Neural cell (in vitro differentiated cells): ENCODE measurements at regions not wholly inside any gene's neighbourhood (a gene's known extent, or its start where the extent isn't known, plus 50 kb on each side); places are given as distances from the start of the nearest gene placed in this dataset.

ENCODE experiments used
- H2AFZ ChIP-seq: fragments of 200-600, 300-800 bp; sonication (generic), shearing (Covaris generic); 2 replicates; pipeline ENCODE4 v1.6.0; 2014; ENCODE audit warnings: low read depth, mild to moderate bottlenecking, antibody characterized with exemption, low read length, moderate library complexity
- H3F3A ChIP-seq: fragments of 200-600 bp; shearing (Covaris generic); 2 replicates; pipeline ENCODE4 v1.6.1; 2016; ENCODE audit warnings: mild to moderate bottlenecking, moderate library complexity, mixed read lengths, antibody characterized with exemption, low read length; ENCODE audit not compliant: insufficient read depth, poor library complexity, severe bottlenecking
- H3K27ac ChIP-seq: fragments of 200-600, 300-800 bp; sonication (generic), shearing (Covaris generic); 2 replicates; pipeline ENCODE4 v1.5.1; 2014; ENCODE audit warnings: mild to moderate bottlenecking, low read length, moderate library complexity
- H3K27me3 ChIP-seq: fragments of 300-800, 200-600 bp; sonication (generic), shearing (Covaris generic); 2 replicates; pipeline ENCODE4 v1.6.0; 2014; ENCODE audit warnings: mild to moderate bottlenecking, low read depth, low read length, moderate library complexity; ENCODE audit not compliant: insufficient read depth
- H3K36me3 ChIP-seq: fragments of 300-800, 200-600 bp; sonication (generic), shearing (Covaris generic); 2 replicates; pipeline ENCODE4 v1.5.1; 2014; ENCODE audit warnings: mild to moderate bottlenecking, antibody characterized with exemption, low read length, moderate library complexity; ENCODE audit not compliant: insufficient read depth
- H3K4me2 ChIP-seq: fragments of 300-800, 200-600 bp; sonication (generic), shearing (Covaris generic); 2 replicates; pipeline ENCODE4 v1.6.0; 2014; ENCODE audit warnings: mild to moderate bottlenecking, low read length
- H3K4me3 ChIP-seq: fragments of 300-800, 200-600 bp; sonication (generic), shearing (Covaris generic); 2 replicates; pipeline ENCODE4 v1.5.1; 2014; ENCODE audit warnings: mild to moderate bottlenecking, low read length, moderate library complexity
- H3K79me2 ChIP-seq: fragments of 200-600 bp; shearing (Covaris generic); replicated peaks from 2 replicates; pipeline ENCODE4 v1.6.0; 2014; ENCODE audit warnings: mild to moderate bottlenecking, low read length, moderate library complexity; ENCODE audit not compliant: insufficient read depth
- H3K9ac ChIP-seq: fragments of 300-800, 200-600 bp; sonication (generic), shearing (Covaris generic); 2 replicates; pipeline ENCODE4 v1.6.1; 2016; ENCODE audit warnings: mild to moderate bottlenecking, low read length, mixed read lengths
- H3K9me2 ChIP-seq: fragments of 200-600 bp; shearing (Covaris generic); 2 replicates; pipeline ENCODE4 v1.6.1; 2016; ENCODE audit warnings: mild to moderate bottlenecking, low read length, mixed read lengths; ENCODE audit not compliant: insufficient read depth
- H3K9me3 ChIP-seq: fragments of 200-600, 300-800 bp; sonication (generic), shearing (Covaris generic); 2 replicates; pipeline ENCODE4 v1.6.1; 2016; ENCODE audit warnings: mild to moderate bottlenecking, mixed run types, low read length, moderate library complexity, mixed read lengths
- H4K20me1 ChIP-seq: fragments of 200-600 bp; shearing (Covaris generic); 2 replicates; pipeline ENCODE4 v1.6.1; 2016; ENCODE audit warnings: mild to moderate bottlenecking, mixed run types; ENCODE audit not compliant: insufficient read depth
- EP300 ChIP-seq: fragments of 450-650 bp; conservative IDR thresholded peaks from 2 replicates; pipeline ENCODE4 v1.6.1; 2014; ENCODE audit warnings: antibody characterized with exemption, mild to moderate bottlenecking, moderate library complexity; ENCODE audit not compliant: poor library complexity, severe bottlenecking
- EZH2 ChIP-seq: fragments of 200-600, 300-800 bp; shearing (Covaris generic), sonication (generic); IDR thresholded peaks from 2 replicates; pipeline ENCODE4 v1.6.1; 2014; ENCODE audit warnings: antibody characterized with exemption, low read length, borderline replicate concordance, mild to moderate bottlenecking; ENCODE audit not compliant: insufficient read depth, poor library complexity, severe bottlenecking
- MXI1 ChIP-seq: fragments of 450-650 bp; conservative IDR thresholded peaks from 2 replicates; pipeline ENCODE4 v1.6.1; 2014; ENCODE audit warnings: antibody characterized with exemption, mild to moderate bottlenecking; ENCODE audit not compliant: poor library complexity, severe bottlenecking
- POLR2AphosphoS5 ChIP-seq: IDR thresholded peaks from 2 replicates; pipeline ENCODE4 v1.6.1; 2012
- RAD21 ChIP-seq: fragments of 450-650 bp; conservative IDR thresholded peaks from 2 replicates; pipeline ENCODE4 v1.6.1; 2014; ENCODE audit warnings: antibody characterized with exemption, mild to moderate bottlenecking, moderate library complexity
- SMC3 ChIP-seq: fragments of 450-650 bp; conservative IDR thresholded peaks from 2 replicates; pipeline ENCODE4 v1.6.1; 2014; ENCODE audit warnings: antibody characterized with exemption, mild to moderate bottlenecking, moderate library complexity; ENCODE audit not compliant: poor library complexity
- TAF1 ChIP-seq: IDR thresholded peaks from 2 replicates; pipeline ENCODE4 v1.6.1; 2012; ENCODE audit warnings: low read depth
- TF ChIP-seq, protein P1 (sequence below): IDR thresholded peaks from 2 replicates; pipeline ENCODE4 v1.6.1; 2012; ENCODE audit warnings: borderline replicate concordance
- TF ChIP-seq, protein P2 (sequence below): fragments of 450-650 bp; IDR thresholded peaks from 2 replicates; pipeline ENCODE4 v1.5.1; 2014; ENCODE audit warnings: antibody characterized with exemption, mild to moderate bottlenecking, moderate library complexity; ENCODE audit not compliant: poor library complexity, severe bottlenecking

- H2AFZ ChIP-seq: no peak overlapping the region
- no peaks in the 10 kb centered on the region for H4K20me1 ChIP-seq
- H3K9me2 ChIP-seq: no peaks in the 10 kb centered on the region
- H3K4me3 ChIP-seq: no peak overlapping the region
- H3K36me3 ChIP-seq: no peaks in the 10 kb centered on the region
- TF ChIP-seq TAF1 (no peak), EZH2 (no peak), EP300 (no peak), MXI1 (no peak), RAD21 (no peak), POLR2AphosphoS5 (no peak), SMC3 (no peak)
- TF ChIP-seq, protein P1, sequence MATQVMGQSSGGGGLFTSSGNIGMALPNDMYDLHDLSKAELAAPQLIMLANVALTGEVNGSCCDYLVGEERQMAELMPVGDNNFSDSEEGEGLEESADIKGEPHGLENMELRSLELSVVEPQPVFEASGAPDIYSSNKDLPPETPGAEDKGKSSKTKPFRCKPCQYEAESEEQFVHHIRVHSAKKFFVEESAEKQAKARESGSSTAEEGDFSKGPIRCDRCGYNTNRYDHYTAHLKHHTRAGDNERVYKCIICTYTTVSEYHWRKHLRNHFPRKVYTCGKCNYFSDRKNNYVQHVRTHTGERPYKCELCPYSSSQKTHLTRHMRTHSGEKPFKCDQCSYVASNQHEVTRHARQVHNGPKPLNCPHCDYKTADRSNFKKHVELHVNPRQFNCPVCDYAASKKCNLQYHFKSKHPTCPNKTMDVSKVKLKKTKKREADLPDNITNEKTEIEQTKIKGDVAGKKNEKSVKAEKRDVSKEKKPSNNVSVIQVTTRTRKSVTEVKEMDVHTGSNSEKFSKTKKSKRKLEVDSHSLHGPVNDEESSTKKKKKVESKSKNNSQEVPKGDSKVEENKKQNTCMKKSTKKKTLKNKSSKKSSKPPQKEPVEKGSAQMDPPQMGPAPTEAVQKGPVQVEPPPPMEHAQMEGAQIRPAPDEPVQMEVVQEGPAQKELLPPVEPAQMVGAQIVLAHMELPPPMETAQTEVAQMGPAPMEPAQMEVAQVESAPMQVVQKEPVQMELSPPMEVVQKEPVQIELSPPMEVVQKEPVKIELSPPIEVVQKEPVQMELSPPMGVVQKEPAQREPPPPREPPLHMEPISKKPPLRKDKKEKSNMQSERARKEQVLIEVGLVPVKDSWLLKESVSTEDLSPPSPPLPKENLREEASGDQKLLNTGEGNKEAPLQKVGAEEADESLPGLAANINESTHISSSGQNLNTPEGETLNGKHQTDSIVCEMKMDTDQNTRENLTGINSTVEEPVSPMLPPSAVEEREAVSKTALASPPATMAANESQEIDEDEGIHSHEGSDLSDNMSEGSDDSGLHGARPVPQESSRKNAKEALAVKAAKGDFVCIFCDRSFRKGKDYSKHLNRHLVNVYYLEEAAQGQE: no peak
- TF ChIP-seq, protein P2, sequence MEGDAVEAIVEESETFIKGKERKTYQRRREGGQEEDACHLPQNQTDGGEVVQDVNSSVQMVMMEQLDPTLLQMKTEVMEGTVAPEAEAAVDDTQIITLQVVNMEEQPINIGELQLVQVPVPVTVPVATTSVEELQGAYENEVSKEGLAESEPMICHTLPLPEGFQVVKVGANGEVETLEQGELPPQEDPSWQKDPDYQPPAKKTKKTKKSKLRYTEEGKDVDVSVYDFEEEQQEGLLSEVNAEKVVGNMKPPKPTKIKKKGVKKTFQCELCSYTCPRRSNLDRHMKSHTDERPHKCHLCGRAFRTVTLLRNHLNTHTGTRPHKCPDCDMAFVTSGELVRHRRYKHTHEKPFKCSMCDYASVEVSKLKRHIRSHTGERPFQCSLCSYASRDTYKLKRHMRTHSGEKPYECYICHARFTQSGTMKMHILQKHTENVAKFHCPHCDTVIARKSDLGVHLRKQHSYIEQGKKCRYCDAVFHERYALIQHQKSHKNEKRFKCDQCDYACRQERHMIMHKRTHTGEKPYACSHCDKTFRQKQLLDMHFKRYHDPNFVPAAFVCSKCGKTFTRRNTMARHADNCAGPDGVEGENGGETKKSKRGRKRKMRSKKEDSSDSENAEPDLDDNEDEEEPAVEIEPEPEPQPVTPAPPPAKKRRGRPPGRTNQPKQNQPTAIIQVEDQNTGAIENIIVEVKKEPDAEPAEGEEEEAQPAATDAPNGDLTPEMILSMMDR: no peak
- no peaks in the 10 kb centered on the region for H3F3A ChIP-seq
- no peaks in the 10 kb centered on the region for H3K79me2 ChIP-seq
- H3K4me2 ChIP-seq: no peak overlapping the region
- no peak overlapping the region for H3K9ac ChIP-seq
- no peaks in the 10 kb centered on the region for H3K27me3 ChIP-seq
- peak overlapping the region; percentile 58 for H3K27ac ChIP-seq
- no peaks in the 10 kb centered on the region for H3K9me3 ChIP-seq
These were observed 484.3 kb upstream of the KLHL29 start for GRCh38 chr2:22900674-22901073.

- H3K4me3 ChIP-seq: peak overlapping the region; percentile 9
- no peaks in the 10 kb centered on the region for H4K20me1 ChIP-seq
- no peaks in the 10 kb centered on the region for H3F3A ChIP-seq
- H3K4me2 ChIP-seq: no peak overlapping the region
- no peak overlapping the region for H2AFZ ChIP-seq
- H3K27ac ChIP-seq: peak overlapping the region; percentile 58
- H3K9ac ChIP-seq: no peak overlapping the region
- TF ChIP-seq POLR2AphosphoS5 (no peak), EP300 (peak; percentile 17), MXI1 (no peak)
- H3K79me2 ChIP-seq: no peaks in the 10 kb centered on the region
- H3K36me3 ChIP-seq: no peaks in the 10 kb centered on the region
- no peaks in the 10 kb centered on the region for H3K27me3 ChIP-seq
- no peaks in the 10 kb centered on the region for H3K9me3 ChIP-seq
- H3K9me2 ChIP-seq: no peaks in the 10 kb centered on the region
These were observed 483.4 kb upstream of the KLHL29 start for GRCh38 chr2:22901471-22902179.
